ENCODE measurements at regions not wholly inside any gene's neighbourhood (a gene's known extent, or its start where the extent isn't known, plus 50 kb on each side); places are given as distances from the start of the nearest gene placed in this dataset.
"Not testable (repeated sequence)": the region's sequence is repeated elsewhere in the genome, so short reads cannot be mapped to it uniquely, and the experiment has no call there.

DNA sequence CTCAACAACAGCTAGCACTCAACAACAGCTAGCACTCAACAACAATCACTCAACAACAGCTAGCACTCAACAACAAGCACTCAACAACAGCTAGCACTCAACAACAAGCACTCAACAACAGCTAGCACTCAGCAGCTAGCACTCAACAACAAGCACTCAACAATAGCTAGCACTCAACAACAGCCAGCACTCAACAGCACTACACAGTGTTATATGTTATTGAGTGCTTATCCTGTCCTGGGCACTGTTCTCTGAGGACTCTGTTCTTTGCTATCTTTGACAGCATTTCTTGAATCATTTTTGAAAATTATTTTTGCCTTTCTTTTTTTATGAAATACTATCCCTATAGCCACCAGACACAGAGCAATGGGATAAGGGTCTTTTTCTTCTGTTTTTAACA lies 176.4 kb downstream of the BCL2L11 start:
- H3K9me3 ChIP-seq (ENCODE audit: control insufficient read depth, low read length); H3K4me1 ChIP-seq (ENCODE audit: control insufficient read depth, insufficient read depth, low read length); H3K4me3 Mint-ChIP-seq; H3K36me3 Mint-ChIP-seq (ENCODE audit: low read depth); H3K9ac ChIP-seq (ENCODE audit: extremely low read depth, low read length, poor library complexity, severe bottlenecking); H3K27ac Mint-ChIP-seq; H3K9me3 Mint-ChIP-seq; DNase-seq; H3K36me3 ChIP-seq (ENCODE audit: control insufficient read depth, insufficient read depth, low read length); H3K4me1 Mint-ChIP-seq; H3K4me3 ChIP-seq (ENCODE audit: low read length); H3K27me3 Mint-ChIP-seq (ENCODE audit: insufficient read depth); H3K27ac ChIP-seq (ENCODE audit: low read depth, low read length); H3K27me3 ChIP-seq (ENCODE audit: control insufficient read depth, insufficient read depth, low read length, poor library complexity, severe bottlenecking): not testable (repeated sequence)

DNA sequence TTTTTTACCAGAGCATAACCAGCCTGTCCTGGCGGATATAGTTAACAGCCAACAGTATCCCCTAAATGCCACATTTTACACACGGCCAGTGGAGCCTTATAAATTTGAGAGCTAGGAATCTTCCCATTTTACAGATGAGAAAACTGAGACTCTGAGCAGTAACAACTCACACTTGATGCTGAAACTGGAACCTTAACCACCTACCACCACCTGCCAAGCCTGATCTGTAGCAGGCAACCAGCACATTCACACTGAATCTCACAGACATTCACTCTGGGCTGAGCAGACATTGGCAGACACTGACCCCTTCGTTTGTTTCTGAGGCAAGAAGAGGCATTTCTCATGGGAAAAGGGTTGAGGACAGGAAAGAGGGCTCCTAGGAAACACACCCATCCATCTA lies 178.2 kb downstream of the BCL2L11 start:
- not testable (repeated sequence) for H3K4me1 ChIP-seq (ENCODE audit: control insufficient read depth, insufficient read depth, low read length); H3K4me3 Mint-ChIP-seq; H3K27me3 Mint-ChIP-seq (ENCODE audit: insufficient read depth); H3K36me3 ChIP-seq (ENCODE audit: control insufficient read depth, insufficient read depth, low read length); H3K27ac ChIP-seq (ENCODE audit: low read depth, low read length); H3K4me1 Mint-ChIP-seq; H3K27me3 ChIP-seq (ENCODE audit: control insufficient read depth, insufficient read depth, low read length, poor library complexity, severe bottlenecking); H3K9ac ChIP-seq (ENCODE audit: extremely low read depth, low read length, poor library complexity, severe bottlenecking); H3K9me3 Mint-ChIP-seq; H3K27ac Mint-ChIP-seq; H3K36me3 Mint-ChIP-seq (ENCODE audit: low read depth); H3K9me3 ChIP-seq (ENCODE audit: control insufficient read depth, low read length); H3K4me3 ChIP-seq (ENCODE audit: low read length)
- 87 to 100% methylated on average over 2 of the region's 3 CpGs for WGBS, 2 experiments (ENCODE audit: insufficient coverage in 1 of 2, insufficient read length in 1 of 2)
- peak; percentile 9 for DNase-seq

DNA sequence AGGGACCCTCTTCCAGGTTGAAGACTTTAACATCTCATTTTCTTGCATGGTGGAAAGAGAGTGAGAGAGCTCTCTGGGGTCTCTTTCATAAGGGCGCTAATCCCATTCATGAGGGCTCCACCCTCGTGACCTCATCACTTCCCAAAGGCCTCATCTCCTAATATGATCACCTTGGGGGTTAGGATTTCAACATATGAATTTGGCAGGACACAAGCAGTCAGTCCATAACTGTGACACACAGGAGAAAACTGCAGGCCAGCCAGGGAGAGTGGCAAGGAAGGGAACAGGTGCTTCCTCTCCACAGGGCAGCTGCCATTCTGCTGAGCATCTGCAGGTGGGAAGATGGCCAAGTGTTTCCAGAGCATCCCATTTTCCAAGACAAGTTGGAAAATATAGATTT lies 178.9 kb downstream of the BCL2L11 start:
- H3K36me3 ChIP-seq (ENCODE audit: control insufficient read depth, insufficient read depth, low read length); H3K4me1 Mint-ChIP-seq; H3K36me3 Mint-ChIP-seq (ENCODE audit: low read depth); H3K27ac Mint-ChIP-seq; H3K4me3 Mint-ChIP-seq; H3K9ac ChIP-seq (ENCODE audit: extremely low read depth, low read length, poor library complexity, severe bottlenecking); H3K27me3 ChIP-seq (ENCODE audit: control insufficient read depth, insufficient read depth, low read length, poor library complexity, severe bottlenecking); H3K27ac ChIP-seq (ENCODE audit: low read depth, low read length); H3K9me3 ChIP-seq (ENCODE audit: control insufficient read depth, low read length); H3K4me1 ChIP-seq (ENCODE audit: control insufficient read depth, insufficient read depth, low read length); DNase-seq; H3K27me3 Mint-ChIP-seq (ENCODE audit: insufficient read depth); H3K9me3 Mint-ChIP-seq; H3K4me3 ChIP-seq (ENCODE audit: low read length): not testable (repeated sequence)
- WGBS, 2 experiments (ENCODE audit: insufficient coverage in 1 of 2, insufficient read length in 1 of 2): no CpG with 5 or more reads among the region's 2 CpGs

- not testable (repeated sequence) for H3K4me3 Mint-ChIP-seq; H3K36me3 Mint-ChIP-seq (ENCODE audit: low read depth); H3K9me3 Mint-ChIP-seq; H3K27me3 Mint-ChIP-seq (ENCODE audit: insufficient read depth); H3K4me1 ChIP-seq (ENCODE audit: control insufficient read depth, insufficient read depth, low read length); H3K9me3 ChIP-seq (ENCODE audit: control insufficient read depth, low read length); H3K27me3 ChIP-seq (ENCODE audit: control insufficient read depth, insufficient read depth, low read length, poor library complexity, severe bottlenecking); H3K27ac Mint-ChIP-seq; H3K27ac ChIP-seq (ENCODE audit: low read depth, low read length); H3K4me3 ChIP-seq (ENCODE audit: low read length); H3K9ac ChIP-seq (ENCODE audit: extremely low read depth, low read length, poor library complexity, severe bottlenecking); DNase-seq; H3K4me1 Mint-ChIP-seq; H3K36me3 ChIP-seq (ENCODE audit: control insufficient read depth, insufficient read depth, low read length)
- WGBS, 2 experiments (ENCODE audit: insufficient coverage in 1 of 2, insufficient read length in 1 of 2): no CpG with 5 or more reads among the region's 3 CpGs
Measured at GRCh38 chr2:111301677-111302076, 181.0 kb downstream of the BCL2L11 start.

DNA sequence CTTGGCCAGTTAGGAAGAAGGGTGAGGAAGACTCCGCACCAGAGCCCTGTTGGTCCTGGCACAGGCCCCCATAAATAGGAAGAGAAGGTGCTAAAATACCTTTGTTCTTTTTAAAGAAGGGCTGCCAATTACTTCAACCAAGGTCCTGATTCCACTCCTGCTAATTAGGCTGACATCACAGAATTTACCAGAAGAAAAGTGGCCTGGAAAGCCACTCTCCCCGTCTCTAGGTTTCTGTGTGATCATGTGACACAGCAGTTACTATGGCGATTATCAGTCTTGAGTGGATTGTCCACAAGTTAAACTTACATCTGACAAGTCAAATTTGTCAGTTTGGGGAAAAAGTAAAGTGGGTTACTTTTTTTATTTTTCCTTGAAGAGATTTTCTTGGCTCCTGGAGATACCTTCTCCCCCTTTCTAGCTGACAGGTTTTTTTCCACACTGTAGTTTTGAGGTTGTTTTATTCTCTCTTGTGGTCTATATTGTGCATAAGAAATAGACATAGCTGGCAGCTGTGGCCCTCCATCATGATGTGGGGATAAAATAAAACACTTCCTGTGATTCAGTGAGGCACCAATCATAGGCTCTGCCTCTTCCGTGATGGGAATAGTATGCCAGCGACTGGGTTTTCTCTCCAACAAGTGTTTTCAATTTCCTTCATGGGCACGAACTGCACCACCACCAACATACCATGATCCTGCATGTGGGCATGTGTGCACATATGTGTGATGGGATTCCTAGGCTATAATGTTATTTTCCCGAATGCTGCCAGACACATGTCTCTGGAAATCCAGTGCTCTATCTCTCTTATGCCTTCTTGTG lies 181.9 kb downstream of the BCL2L11 start:
- not testable (repeated sequence) for H3K27me3 Mint-ChIP-seq (ENCODE audit: insufficient read depth); H3K36me3 Mint-ChIP-seq (ENCODE audit: low read depth); H3K27ac Mint-ChIP-seq; H3K4me3 Mint-ChIP-seq; H3K9me3 ChIP-seq (ENCODE audit: control insufficient read depth, low read length); H3K36me3 ChIP-seq (ENCODE audit: control insufficient read depth, insufficient read depth, low read length); H3K4me1 ChIP-seq (ENCODE audit: control insufficient read depth, insufficient read depth, low read length); H3K4me1 Mint-ChIP-seq; H3K9ac ChIP-seq (ENCODE audit: extremely low read depth, low read length, poor library complexity, severe bottlenecking); DNase-seq; H3K4me3 ChIP-seq (ENCODE audit: low read length); H3K27me3 ChIP-seq (ENCODE audit: control insufficient read depth, insufficient read depth, low read length, poor library complexity, severe bottlenecking); H3K27ac ChIP-seq (ENCODE audit: low read depth, low read length); H3K9me3 Mint-ChIP-seq
- WGBS, 2 experiments (ENCODE audit: insufficient coverage in 1 of 2, insufficient read length in 1 of 2): 83% methylated on average over 1 of the region's 7 CpGs; no CpG with 5 or more reads in 1 of the 2 experiments

DNA sequence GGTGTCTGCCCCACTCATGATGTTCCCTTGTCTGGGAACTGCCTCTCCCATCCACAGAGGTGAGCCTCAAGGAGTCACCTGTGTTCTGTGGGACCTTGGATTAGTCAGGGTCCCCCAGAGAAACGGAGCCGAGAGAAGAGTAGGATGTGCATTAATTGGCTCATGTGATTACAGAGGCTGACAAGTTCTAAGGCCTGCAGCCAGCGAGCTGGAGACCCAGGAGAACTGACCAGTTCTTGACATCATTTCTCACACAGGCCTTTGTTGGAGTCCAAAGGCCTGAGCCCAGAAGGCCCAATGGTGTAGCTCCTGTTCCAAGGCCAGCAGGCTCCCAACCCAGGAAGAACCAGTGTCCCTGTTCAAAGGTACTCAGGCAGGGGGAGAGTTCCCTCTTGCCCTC lies 186.6 kb downstream of the BCL2L11 start:
- H3K27me3 Mint-ChIP-seq (ENCODE audit: insufficient read depth); H3K4me3 ChIP-seq (ENCODE audit: low read length); H3K9me3 Mint-ChIP-seq; H3K27me3 ChIP-seq (ENCODE audit: control insufficient read depth, insufficient read depth, low read length, poor library complexity, severe bottlenecking); H3K36me3 ChIP-seq (ENCODE audit: control insufficient read depth, insufficient read depth, low read length); H3K36me3 Mint-ChIP-seq (ENCODE audit: low read depth); H3K4me1 ChIP-seq (ENCODE audit: control insufficient read depth, insufficient read depth, low read length); H3K9ac ChIP-seq (ENCODE audit: extremely low read depth, low read length, poor library complexity, severe bottlenecking); H3K9me3 ChIP-seq (ENCODE audit: control insufficient read depth, low read length); H3K4me1 Mint-ChIP-seq; H3K4me3 Mint-ChIP-seq; H3K27ac Mint-ChIP-seq; H3K27ac ChIP-seq (ENCODE audit: low read depth, low read length): not testable (repeated sequence)
- 91% methylated on average over 3 of the region's 3 CpGs; no CpG with 5 or more reads in 1 of the 2 experiments for WGBS, 2 experiments (ENCODE audit: insufficient coverage in 1 of 2, insufficient read length in 1 of 2)
- peak; percentile 21 for DNase-seq

DNA sequence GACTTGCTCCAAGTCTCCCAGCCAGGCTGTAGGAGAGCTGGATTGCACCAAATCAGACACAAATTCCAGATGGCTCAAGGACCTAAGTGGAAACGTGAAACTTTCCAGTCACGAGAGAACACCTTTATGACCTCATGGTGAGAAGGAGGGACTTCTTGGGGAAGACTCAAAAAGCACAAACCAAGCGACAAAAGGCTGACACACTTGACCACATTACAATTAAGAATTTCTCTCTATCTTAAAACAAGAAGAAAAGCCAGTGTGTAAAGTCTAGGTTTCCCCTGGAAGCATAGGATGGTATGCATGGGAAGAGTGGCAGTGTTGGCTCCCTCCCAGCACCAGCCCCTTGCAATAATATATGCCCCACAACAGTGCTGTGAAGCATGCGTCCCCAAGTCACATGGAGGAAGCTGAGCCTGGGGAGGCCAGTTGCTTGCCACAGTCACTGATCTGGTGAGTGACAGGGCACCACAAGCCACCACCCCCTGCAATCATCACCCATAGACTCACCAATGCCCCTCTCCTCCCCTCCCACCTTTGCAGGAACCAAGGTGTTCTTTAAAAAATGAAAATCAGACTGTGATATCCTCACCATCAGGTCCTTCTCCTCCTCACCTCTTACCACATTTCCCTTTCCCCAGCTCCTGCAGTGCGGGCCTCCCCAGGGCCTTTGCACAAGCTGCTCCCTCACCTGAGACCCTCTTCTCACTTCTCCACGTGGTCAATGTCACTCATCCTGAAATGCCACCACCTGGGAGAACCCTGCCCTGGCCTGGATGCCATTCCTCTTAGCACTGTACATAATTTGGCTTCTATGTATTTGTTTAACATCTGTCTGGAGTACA lies 188.7 kb downstream of the BCL2L11 start:
- H3K9me3 Mint-ChIP-seq: not testable (repeated sequence)
- WGBS, 2 experiments (ENCODE audit: insufficient coverage in 1 of 2, insufficient read length in 1 of 2): 84% methylated on average over 3 of the region's 6 CpGs; no CpG with 5 or more reads in 1 of the 2 experiments

More for the DNA sequence above, 188.7 kb downstream of the BCL2L11 start:
- H3K27me3 ChIP-seq (ENCODE audit: control insufficient read depth, insufficient read depth, low read length, poor library complexity, severe bottlenecking); H3K4me1 ChIP-seq (ENCODE audit: control insufficient read depth, insufficient read depth, low read length); H3K4me3 ChIP-seq (ENCODE audit: low read length); H3K4me3 Mint-ChIP-seq; H3K9me3 ChIP-seq (ENCODE audit: control insufficient read depth, low read length); H3K4me1 Mint-ChIP-seq; H3K36me3 ChIP-seq (ENCODE audit: control insufficient read depth, insufficient read depth, low read length); H3K27ac ChIP-seq (ENCODE audit: low read depth, low read length); H3K36me3 Mint-ChIP-seq (ENCODE audit: low read depth); H3K9ac ChIP-seq (ENCODE audit: extremely low read depth, low read length, poor library complexity, severe bottlenecking); H3K27ac Mint-ChIP-seq; H3K27me3 Mint-ChIP-seq (ENCODE audit: insufficient read depth): not testable (repeated sequence)
- peak; percentile 10 for DNase-seq
